CD4-positive, alpha-beta T cell treated with Interferon gamma for 1 hour (primary cell): ENCODE measurements at regions not wholly inside any gene's neighbourhood (a gene's known extent, or its start where the extent isn't known, plus 50 kb on each side); places are given as distances from the start of the nearest gene placed in this dataset.
A peak's percentile ranks its signal among the peaks of the same experiment; 100 is the strongest.

Source experiments
- DNase-seq: peaks from one replicate; pipeline ENCODE4 v3.0.0-alpha.2; 2020

DNA sequence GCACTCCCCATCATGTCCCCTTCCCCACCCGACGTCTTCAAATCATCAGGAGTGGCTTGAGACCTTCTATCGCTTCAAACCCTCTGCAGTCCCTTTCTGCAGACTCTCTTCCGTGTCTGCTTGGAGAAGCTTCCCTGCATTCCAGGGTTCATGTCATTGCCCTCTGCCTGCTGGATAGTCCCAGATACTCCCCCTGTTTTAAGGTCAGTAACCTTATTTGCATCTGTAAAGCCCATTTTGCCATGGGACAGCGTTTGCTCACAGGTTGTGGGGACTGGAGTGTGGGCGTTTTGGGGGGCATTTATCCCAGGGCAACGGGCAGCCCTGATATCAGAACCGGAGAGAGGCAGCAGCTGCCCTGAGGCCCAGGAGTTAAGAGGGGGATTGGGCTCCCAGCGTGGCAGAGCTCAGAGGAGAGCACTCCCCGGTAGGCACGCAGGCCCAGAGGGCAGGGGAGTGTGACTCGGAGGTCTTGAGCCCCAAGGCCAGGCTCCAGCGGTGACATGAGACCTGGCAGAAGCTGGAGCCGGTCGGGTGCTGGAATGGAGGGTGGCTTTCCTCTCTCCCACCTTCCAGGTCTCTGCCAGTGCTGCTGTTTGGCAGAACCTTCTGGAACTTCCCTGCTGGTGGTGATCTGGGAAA lies 73.8 kb downstream of the RTP5 start:
- no peak for DNase-seq

DNA sequence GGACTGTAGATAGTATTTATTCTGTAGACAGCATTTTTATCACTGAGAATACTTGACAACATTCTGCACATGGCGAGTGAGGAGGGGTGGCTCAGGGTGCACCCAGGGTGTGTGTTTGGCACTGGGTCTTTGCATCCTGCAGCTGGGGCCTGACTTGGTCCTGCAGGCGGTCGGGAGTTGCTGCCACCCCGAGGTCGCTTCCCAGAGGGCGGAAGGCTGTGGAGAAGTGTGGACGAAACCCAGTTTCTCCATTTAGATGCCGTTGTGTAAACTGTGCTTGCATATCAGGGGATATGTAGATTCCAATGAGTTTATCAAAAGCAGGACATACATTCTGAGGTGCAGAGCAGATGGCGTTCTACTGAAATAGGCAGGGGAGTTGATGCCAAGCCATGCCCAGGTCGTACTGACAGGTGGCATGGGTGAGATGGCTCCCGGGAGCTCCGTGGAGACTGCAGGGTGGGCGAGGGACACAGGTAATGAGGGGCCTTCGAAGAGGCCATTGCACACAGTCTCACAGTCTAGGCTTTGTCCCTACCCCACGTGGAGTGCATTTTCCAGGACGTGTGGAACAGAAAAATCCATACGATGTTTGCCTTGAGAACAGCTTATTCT lies 74.5 kb downstream of the RTP5 start:
- DNase-seq, result no peak

- no peak for DNase-seq
Observed at GRCh38 chr2:241944821-241945220, 75.3 kb downstream of the RTP5 start.

DNA sequence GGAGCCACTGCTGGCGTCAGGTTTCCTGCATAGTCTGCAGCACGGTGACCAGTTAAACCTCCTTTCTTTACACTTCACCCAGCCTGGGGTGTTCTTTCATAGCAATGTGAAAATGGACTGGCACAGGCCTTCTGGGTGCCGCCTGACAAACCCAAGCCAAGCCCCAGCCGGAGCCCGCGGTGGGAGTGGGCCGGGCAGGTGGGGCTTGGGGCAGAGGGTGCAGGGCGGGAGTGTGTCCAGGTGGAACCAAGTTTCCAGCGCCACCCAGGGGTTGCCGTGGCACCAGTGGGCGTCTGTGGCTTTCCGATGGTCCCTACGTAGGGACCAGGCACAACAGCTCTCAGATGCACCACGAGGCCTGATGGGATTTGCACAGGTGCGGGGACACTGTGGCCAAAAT lies 75.8 kb downstream of the RTP5 start:
- DNase-seq, result no peak

DNA sequence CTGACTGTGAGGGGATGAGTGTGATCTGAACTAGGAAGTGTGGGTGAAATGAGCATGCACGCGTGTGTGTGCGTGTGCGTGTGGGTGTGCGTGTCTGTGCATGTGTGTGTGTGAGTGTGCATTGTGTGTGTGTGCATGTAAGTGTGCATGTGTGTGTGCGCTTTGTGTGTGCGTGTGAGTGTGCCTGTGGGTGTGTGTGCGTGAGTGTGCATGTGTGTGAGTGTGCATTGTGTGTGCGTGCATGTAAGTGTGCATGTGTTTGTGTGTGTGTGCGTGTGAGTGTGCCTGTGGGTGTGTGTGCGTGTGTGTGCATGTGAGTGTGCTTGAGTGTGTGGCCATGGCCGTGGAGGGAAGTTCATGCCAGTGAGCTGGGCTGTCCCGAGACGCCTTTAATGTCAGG lies 76.3 kb downstream of the RTP5 start:
- DNase-seq, result no peak

DNA sequence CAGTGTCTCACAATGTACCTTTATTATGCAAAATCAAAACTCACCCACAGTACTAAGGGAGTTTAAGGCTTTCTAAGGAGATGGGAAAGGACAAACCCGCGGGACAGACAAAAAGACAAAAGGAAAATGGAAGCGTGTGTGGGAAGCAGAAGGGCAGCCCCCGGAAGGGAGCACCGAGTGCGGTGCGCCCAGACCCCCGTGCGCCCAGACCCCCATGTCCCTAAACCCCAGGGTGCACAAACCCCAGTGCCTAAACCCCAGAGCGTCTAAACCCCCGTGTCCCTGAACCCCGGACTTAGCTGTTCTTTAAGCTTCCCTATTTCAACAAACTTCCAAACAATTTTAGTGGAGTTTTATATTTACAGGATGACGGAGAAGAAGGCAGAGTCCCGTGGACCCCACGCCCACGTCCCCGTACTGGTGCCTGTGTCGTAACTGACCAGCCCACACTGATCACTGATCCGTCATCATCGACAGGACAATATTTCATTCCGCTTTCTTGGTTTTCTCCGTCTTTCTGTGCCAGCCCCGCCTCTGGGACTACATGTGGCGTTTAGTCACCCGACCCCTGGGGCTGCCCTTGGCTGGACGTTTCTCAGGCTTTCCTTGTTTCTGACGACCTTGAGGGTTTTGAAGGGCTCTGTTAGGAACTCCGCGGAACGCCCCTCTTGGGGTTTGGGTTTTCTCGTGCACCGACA lies 76.9 kb downstream of the RTP5 start:
- no peak for DNase-seq

- DNase-seq, result no peak
Observed at GRCh38 chr2:241947004-241947350, 77.4 kb downstream of the RTP5 start.

DNA sequence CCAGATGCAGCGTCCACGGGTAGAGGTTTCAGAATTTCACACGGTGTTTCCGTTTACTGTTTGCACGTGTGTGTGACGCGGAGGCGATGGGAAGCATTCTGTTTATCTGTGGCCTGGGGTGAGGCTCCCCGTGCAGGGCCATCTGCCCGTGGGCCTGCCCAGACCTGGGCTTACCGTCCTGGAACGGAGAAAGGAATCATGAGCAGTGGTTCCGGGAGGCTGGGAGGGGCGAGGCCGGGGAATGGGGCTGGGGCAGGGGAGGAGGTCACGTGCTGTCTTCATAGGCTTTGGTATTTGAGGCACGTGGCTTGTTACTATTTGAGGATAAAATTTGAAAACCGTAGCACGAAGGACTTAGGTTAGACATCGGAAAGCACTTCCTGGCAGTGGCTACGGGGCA lies 77.9 kb downstream of the RTP5 start:
- DNase-seq, result no peak

DNA sequence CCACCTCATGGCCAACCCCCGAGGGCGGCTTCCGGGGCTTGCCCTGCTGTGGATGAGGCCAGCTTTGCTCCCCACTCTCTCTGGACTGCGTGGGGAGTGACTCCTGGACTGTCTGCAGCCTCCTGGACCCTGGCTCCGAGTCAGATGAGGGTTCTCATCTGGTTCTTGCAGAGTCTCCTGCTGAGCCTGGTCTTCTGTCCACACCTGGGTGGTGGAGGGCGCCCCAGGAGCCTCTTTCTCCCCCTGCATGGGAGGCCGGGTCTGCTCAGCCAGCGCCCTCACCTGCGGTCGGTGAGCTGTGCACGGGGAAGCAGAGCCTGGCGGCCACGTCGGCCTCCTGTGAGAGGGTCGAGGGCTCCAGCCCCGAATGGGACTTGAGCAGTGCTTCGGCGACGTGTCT lies 78.3 kb downstream of the RTP5 start:
- DNase-seq, result no peak

DNA sequence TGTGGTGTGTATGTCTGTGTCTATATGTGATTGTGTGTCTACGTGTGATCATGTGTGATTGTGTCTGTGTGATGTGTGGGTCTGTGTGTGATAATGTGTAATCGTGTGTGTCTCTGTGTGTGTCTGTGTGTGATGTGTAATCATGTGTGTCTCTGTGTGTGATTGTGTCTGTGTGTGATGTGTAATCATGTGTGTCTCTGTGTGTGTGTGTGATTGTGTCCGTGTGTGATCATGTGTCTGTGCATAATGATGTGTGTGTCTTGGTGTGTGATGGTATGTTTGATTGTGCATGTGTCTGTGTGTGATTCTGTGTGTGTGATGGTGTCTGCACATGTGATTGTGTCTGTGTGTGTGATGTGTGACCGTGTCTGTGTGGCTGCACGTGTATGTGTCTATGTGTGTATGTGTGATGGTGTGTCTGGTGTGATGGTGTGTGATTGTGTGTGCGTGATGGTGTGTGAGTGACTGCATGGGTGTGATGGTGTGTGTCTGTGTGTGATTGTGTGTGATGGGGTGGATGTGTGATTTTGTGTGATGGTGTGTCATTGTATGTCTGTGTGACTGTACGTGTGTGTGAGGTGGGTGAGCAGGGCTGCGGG lies 78.9 kb downstream of the RTP5 start:
- no peak for DNase-seq

DNA sequence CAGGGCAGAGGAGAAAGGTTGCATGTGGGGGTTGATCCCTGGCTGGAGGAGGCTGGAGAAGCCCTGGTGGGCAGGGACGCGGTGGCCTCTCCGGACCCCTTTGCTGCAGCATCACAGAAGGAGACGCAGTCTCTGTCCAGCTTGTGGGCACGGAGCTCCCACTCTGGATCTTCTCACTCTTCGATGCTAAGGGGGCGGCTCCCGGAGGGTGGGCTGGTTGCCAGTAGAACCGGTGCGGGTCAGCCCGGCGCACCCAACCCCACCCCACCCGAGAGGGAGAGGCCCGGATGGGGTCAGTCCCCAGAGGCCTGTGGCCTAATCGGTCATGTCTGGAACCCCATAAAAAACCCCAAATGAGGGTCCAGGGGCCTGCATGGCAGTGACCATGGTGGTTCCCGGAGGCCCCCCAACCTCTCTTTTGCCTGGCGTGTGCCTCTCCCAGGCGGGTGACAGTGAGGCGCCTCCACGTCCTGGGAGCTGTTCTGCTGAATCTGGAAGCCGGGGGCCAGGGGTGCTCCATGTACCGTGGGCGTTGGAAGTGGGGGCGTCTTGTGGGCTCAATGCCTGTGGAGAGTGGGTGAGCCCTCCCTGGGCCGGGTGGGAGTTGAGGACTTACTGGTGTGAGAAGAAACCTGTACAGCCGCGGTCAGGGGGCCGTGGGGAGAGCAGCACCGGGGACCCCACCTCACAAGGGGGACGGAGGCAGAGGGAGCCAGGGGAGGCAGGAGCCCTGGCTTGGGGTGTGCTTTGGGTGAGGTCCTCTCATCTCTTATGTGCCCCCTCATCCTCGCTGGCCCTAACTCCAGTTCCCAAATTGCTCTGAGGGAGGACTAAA lies 79.6 kb downstream of the RTP5 start:
- no peak for DNase-seq

DNA sequence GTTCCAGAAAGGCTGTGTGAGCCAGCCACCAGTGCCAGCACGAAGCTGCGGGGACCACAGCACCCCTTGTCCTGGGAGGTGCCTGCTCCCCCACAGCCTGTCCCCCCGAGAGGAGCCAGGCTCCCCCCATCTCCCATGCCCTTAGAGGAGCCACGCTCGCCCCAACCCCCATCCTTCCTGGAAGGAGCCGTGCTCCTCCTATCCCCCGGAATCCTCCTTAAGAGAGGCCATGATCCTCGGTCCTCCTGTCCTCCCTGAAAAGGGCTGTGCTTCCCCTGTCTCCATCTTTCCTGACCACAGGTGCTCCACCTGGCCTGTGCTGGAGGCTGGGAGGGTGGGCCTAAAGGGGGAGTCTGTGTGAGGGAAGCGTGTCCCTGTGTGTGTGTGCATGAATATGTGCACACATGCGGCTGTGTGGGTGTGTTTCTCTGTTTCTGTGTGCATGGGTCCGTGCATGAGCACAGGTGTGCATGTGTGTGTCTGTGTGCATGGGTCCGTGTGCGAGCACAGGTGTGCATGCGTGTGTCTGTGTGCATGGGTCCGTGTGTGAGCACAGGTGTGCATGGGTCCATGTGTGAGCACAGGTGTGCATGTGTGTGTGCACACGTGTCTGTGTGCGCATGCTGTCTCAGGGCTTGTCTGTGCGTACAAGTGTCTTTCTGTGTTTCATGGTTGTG lies 80.3 kb downstream of the RTP5 start:
- no peak for DNase-seq

GRCh38 chr2:241950413-241951315 lies 81.1 kb downstream of the RTP5 start:
- peak; percentile 41 for DNase-seq

GRCh38 chr2:241951316-241951700 lies 81.8 kb downstream of the RTP5 start:
- no peak for DNase-seq

DNA sequence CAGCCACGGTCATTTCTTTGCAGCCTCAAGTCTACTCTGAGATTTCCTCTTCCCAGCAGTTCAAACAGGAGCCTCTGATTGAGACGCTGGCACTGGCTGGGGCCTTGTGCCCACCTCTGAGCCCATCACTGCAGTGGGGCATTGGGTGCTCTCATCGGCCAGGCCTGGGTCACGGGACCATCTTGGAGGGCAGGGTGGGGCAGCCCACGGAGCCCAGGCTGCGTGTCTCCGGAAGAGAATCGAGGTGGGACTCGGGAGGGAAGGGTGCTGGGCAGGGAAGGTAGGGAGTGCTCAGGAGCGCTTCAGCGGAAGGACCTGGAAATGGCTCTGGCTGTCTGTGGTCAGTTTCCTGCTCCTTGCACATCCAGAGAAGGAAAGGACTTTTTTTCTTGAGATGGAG lies 82.4 kb downstream of the RTP5 start:
- no peak for DNase-seq

DNA sequence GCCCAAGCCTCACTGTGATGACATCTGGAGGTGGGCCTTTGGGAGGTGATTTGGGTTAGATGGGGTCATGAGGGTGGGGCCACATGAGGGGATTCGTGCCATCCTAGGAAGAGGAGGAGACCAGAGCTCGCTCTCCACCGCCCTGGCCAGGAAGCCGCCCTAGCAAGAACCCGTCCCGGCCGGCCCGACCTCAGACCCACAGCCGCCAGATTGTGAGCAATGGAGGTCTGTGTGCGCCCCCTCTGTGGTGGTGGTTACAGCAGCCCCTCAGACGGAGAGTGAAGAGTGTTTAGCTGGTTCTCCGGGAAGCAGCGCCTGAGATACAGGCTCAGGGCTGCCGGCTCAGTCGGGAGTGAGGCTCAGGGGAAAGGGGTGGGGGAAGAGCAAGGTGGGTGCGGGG lies 83.3 kb downstream of the RTP5 start:
- DNase-seq, result no peak

DNA sequence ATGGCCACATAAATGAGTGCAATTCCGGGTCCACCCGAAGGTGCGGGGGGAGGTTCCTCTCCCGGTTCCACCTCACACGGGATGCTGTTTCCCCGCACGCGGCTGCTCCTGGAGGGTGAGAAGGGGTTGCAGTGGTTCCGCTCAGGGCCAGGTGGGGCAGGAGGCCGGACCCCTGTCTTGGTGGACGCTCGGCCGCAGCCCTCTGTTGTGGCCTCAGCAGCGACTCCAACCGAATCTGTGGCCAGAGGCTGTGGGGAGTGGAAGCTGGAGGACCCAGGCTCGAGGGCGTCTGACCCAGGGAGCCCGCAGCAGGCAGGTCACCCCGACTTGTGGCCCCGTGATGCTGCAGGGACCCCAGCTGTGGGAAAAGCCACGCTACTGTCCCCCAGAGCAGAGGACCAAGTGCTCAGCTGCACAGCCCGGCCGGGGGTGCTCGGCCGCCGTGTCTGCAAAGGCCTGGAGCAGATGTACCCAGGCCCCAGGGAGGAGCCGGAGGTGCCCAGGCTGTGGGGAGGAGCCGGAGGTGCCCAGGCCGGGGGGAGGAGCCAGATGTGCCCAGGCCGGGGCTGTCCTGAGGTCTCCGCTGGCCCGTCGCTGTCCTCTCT lies 83.9 kb downstream of the RTP5 start:
- no peak for DNase-seq

GRCh38 chr2:241956521-241957110 lies 87.1 kb downstream of the RTP5 start:
- no peak for DNase-seq

- no peak for DNase-seq
Observed at GRCh38 chr2:241957276-241957675, 87.7 kb downstream of the RTP5 start.

DNA sequence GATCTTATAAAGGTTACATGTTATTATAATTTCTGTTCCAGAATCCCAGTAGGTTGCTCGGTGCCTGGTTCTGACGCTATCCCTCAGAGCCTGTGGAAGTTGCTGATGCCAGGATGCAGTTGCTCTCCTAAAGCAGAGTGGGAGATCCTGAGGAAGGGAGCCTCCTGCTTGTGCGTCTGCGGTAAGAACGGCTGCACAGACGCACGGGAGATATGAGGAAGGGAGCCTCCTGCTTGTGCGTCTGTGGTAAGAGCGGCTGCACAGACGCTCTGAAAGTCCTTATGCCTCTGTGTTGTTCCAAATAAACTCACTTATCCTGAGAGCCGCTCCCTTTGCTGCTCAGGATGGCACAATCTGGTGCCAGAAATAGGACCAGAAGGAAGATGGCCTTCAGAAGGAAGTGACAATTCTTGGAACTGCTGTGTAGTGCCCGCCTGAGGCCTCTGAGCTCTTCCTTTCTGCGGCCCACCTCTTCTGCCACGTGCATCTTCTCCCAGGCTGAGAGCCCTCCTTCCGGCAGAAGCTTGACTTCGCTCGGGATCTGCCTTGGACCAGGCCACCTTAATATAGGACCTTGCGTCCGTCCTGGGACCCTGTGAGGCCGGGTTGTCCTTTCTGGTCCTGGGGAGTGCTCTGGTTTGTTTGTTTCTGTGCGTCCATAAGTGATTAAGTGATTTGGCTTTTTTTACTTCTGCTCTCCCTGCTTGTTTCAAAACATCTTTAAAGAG lies 89.5 kb downstream of the RTP5 start:
- no peak for DNase-seq
